HPDE6-E6E7 (cell line): ENCODE measurements at regions not wholly inside any gene's neighbourhood (a gene's known extent, or its start where the extent isn't known, plus 50 kb on each side); places are given as distances from the start of the nearest gene placed in this dataset.

ENCODE experiments used
- DNase-seq: peaks from one replicate; pipeline ENCODE4 v3.0.0; 2011; ENCODE audit warnings: missing footprints; ENCODE audit errors: extremely low spot score

GRCh38 chr11:45724153-45724552 lies 58.7 kb upstream of the CHST1 start:
- no peak for DNase-seq

- no peak for DNase-seq
Measured at GRCh38 chr11:45723397-45723796, 58.0 kb upstream of the CHST1 start.

- DNase-seq = no peak
Measured at GRCh38 chr11:45722144-45722543, 56.7 kb upstream of the CHST1 start.

GRCh38 chr11:45717526-45717925 lies 52.1 kb upstream of the CHST1 start:
- no peak for DNase-seq

- no peak for DNase-seq
Measured at GRCh38 chr11:45715418-45715817, 50.0 kb upstream of the CHST1 start.
